Suprapubic skin (tissue), 4 donors: ENCODE measurements at regions not wholly inside any gene's neighbourhood (a gene's known extent, or its start where the extent isn't known, plus 50 kb on each side); places are given as distances from the start of the nearest gene placed in this dataset.

Source experiments
- POLR2A ChIP-seq, 2 donors: fragments of 450-650 bp; IDR thresholded peaks; one replicate each; pipeline ENCODE4 v1.6.1; 2017; ENCODE audit warnings: antibody characterized with exemption in 2 of 2, mild to moderate bottlenecking in 2 of 2, moderate library complexity in 2 of 2
- POLR2AphosphoS5 ChIP-seq, 3 donors: sonication (generic); formaldehyde crosslinking; IDR thresholded peaks; one replicate each; pipeline ENCODE4 v1.6.1; 2017; ENCODE audit warnings: antibody characterized with exemption in 3 of 3

DNA sequence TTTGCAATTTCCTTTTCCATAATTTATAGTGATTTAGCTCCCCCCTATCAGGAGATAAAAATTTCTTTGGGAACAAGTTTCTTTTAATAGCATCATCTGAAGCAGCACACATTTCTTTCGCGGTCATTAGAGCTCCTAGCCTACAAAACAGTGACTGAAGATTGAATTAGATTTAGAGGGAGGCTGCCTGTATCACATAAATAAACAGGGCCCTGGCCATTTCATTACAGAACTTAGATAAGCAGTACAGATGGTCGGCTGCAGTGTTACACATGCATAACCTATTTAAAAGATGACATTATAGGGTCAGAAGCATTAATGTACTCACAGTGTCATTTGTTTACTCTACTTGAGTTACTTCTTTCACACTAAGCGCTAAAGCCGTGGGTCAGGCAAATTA lies 81.4 kb upstream of the SLC25A26 start:
- TF ChIP-seq POLR2AphosphoS5 (IDR thresholded peaks at IDR 0.05) (no peak), POLR2A (IDR thresholded peaks at IDR 0.05) (no peak)
